Liver (tissue), 3 donors: ENCODE measurements at regions not wholly inside any gene's neighbourhood (a gene's known extent, or its start where the extent isn't known, plus 50 kb on each side); places are given as distances from the start of the nearest gene placed in this dataset.

Source experiments
- GABPA ChIP-seq, 2 donors: IDR thresholded peaks in 1 of 2; conservative IDR thresholded peaks in 1 of 2; 2 replicates each; pipeline ENCODE4 v1.6.1; 2016; ENCODE audit warnings: antibody characterized with exemption in 2 of 2, mild to moderate bottlenecking in 1 of 2, moderate library complexity in 1 of 2
- RXRA ChIP-seq, 2 donors: IDR thresholded peaks; 2 replicates each; pipeline ENCODE4 v1.6.1; 2017 to 2018; ENCODE audit warnings: antibody characterized with exemption in 2 of 2, mild to moderate bottlenecking in 1 of 2
- TF ChIP-seq, protein P1 (sequence below): IDR thresholded peaks from 2 replicates; pipeline ENCODE4 v1.6.1; 2016; ENCODE audit warnings: antibody characterized with exemption, mild to moderate bottlenecking
- TF ChIP-seq, protein P2 (sequence below): fragments of 150-350 bp; IDR thresholded peaks from 2 replicates; pipeline ENCODE4 v1.5.1; 2017; ENCODE audit warnings: improper control_type of control experiment, low read depth, low read length; ENCODE audit not compliant: missing input control
- TF ChIP-seq, protein P3 (sequence below): IDR thresholded peaks from 2 replicates; pipeline ENCODE4 v1.6.1; 2016; ENCODE audit warnings: antibody characterized with exemption
- donor health status: healthy.
- donor health status: healthy.

DNA sequence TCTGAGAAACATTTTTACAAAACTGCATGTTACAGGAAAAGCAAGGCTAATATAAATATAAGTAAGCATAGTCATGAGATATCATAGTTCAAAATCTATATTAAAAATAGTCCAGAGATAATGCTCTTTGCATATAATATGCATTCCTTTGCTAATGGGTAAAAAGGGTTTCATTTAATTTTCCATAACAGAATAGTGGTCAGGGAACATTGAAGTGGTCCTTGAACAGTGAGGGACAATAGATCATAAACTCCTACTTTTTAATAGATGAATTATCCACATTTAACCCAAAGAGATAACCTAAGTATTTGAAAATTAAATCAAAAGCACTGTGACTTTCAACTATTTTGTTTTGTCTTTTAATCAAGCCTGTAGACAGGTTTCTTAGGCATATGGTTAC is 243.1 kb upstream of the ADGRB3 start:
- TF ChIP-seq GABPA (IDR thresholded peaks at IDR 0.05 in 1 of 2, conservative IDR thresholded peaks at IDR 0.05 in 1 of 2) (no peak), RXRA (IDR thresholded peaks at IDR 0.05) (no peak)
- TF ChIP-seq, protein P1, sequence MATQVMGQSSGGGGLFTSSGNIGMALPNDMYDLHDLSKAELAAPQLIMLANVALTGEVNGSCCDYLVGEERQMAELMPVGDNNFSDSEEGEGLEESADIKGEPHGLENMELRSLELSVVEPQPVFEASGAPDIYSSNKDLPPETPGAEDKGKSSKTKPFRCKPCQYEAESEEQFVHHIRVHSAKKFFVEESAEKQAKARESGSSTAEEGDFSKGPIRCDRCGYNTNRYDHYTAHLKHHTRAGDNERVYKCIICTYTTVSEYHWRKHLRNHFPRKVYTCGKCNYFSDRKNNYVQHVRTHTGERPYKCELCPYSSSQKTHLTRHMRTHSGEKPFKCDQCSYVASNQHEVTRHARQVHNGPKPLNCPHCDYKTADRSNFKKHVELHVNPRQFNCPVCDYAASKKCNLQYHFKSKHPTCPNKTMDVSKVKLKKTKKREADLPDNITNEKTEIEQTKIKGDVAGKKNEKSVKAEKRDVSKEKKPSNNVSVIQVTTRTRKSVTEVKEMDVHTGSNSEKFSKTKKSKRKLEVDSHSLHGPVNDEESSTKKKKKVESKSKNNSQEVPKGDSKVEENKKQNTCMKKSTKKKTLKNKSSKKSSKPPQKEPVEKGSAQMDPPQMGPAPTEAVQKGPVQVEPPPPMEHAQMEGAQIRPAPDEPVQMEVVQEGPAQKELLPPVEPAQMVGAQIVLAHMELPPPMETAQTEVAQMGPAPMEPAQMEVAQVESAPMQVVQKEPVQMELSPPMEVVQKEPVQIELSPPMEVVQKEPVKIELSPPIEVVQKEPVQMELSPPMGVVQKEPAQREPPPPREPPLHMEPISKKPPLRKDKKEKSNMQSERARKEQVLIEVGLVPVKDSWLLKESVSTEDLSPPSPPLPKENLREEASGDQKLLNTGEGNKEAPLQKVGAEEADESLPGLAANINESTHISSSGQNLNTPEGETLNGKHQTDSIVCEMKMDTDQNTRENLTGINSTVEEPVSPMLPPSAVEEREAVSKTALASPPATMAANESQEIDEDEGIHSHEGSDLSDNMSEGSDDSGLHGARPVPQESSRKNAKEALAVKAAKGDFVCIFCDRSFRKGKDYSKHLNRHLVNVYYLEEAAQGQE = no peak
- TF ChIP-seq, protein P2, sequence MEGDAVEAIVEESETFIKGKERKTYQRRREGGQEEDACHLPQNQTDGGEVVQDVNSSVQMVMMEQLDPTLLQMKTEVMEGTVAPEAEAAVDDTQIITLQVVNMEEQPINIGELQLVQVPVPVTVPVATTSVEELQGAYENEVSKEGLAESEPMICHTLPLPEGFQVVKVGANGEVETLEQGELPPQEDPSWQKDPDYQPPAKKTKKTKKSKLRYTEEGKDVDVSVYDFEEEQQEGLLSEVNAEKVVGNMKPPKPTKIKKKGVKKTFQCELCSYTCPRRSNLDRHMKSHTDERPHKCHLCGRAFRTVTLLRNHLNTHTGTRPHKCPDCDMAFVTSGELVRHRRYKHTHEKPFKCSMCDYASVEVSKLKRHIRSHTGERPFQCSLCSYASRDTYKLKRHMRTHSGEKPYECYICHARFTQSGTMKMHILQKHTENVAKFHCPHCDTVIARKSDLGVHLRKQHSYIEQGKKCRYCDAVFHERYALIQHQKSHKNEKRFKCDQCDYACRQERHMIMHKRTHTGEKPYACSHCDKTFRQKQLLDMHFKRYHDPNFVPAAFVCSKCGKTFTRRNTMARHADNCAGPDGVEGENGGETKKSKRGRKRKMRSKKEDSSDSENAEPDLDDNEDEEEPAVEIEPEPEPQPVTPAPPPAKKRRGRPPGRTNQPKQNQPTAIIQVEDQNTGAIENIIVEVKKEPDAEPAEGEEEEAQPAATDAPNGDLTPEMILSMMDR = no peak
- TF ChIP-seq, protein P3, sequence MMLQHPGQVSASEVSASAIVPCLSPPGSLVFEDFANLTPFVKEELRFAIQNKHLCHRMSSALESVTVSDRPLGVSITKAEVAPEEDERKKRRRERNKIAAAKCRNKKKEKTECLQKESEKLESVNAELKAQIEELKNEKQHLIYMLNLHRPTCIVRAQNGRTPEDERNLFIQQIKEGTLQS = no peak
